Stimulated activated CD4-positive, alpha-beta T cell treated with anti-CD3 and anti-CD28 coated beads, TNF-alpha, amount 100 ng/mL, for 48 hours (primary cell): ENCODE measurements at regions not wholly inside any gene's neighbourhood (a gene's known extent, or its start where the extent isn't known, plus 50 kb on each side); places are given as distances from the start of the nearest gene placed in this dataset.

Experiments used
- DNase-seq, 3 donors: peaks; one replicate each; pipeline ENCODE4 v3.0.0-alpha.2; 2020; ENCODE audit warnings: low read depth in 3 of 3

DNA sequence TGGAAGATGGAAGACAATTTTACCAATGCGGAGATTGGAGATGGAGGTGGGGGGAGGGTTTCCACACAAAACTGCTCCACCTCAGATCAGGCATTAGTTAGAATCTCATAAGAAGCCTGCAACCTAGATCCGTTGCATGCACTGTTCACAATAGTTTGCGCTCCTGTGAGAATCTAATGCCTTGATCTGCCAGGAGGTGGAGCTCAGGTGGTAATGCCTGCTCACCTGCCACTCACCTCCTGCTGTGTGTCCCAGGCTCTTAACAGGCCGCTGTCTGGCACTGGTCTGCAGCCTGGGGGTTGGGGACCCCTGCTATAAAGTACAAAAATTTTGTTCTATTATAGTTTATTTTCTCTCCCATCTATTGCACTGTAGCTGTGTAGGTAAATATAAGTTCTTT lies 84.9 kb upstream of the FOXG1 start:
- no peak for DNase-seq

GRCh38 chr14:28690029-28690692 lies 76.4 kb upstream of the FOXG1 start:
- DNase-seq = no peak

- no peak for DNase-seq
Measured at GRCh38 chr14:28695109-28695508, 71.5 kb upstream of the FOXG1 start.

GRCh38 chr14:28701733-28702132 lies 64.9 kb upstream of the FOXG1 start:
- no peak for DNase-seq

- DNase-seq = no peak
Measured at GRCh38 chr14:28703482-28703881, 63.1 kb upstream of the FOXG1 start.

- no peak for DNase-seq
Measured at GRCh38 chr14:28704153-28704552, 62.4 kb upstream of the FOXG1 start.

- DNase-seq = no peak
Measured at GRCh38 chr14:28707814-28708213, 58.8 kb upstream of the FOXG1 start.

DNA sequence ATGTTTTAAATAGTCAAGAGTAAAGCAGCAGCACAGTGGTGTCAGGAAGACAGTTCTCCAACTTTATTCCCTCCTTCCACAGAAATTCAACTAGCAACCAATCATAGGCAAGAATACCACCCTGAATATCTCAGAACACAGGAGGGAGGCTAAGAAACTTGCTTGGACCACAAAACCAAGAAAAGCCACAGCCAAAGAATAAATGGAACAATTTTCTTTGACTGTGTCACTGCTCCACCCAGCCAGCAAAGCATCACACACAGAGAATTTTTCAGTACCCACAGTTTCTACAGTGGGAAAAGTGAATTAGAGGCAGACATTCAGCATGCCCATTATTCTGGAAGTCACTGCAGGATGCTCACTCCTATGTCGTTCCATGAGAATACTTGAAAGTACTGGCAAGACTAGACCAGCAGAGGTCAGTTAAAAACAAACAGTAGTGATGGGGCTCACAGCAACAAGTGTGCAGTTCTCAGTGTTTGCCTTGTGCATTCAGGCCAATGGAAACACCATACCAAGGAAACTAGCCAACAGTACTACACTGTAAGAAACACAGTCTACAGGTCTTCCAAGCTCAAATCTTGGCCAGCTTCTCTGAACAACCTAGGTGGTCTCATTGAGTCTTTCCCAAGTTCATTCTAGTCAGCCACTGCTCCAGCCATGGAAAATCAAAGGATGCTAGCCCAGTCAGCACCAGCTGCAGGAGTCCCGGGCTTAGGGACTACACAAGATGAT lies 56.8 kb upstream of the FOXG1 start:
- DNase-seq = no peak
